K562 (cell line): ENCODE measurements at regions not wholly inside any gene's neighbourhood (a gene's known extent, or its start where the extent isn't known, plus 50 kb on each side); places are given as distances from the start of the nearest gene placed in this dataset.

ENCODE experiments used
- BCLAF1 ChIP-seq, 2 experiments: fragments of 450-650 bp in 1 of 2; IDR thresholded peaks; 2 replicates each; pipeline ENCODE4 v1.6.1; 2011 to 2017; ENCODE audit warnings: low read depth in 2 of 2, antibody characterized with exemption in 1 of 2, borderline replicate concordance in 1 of 2, low read length in 1 of 2, mild to moderate bottlenecking in 1 of 2, mixed read lengths in 1 of 2; ENCODE audit not compliant: control insufficient read depth in 1 of 2
- CREB1 ChIP-seq, 2 experiments: sonication (generic) in 1 of 2; formaldehyde crosslinking in 1 of 2; IDR thresholded peaks; 2 replicates each; pipeline versions ENCODE4 v1.6.1 to v1.8.0; 2012 to 2022; ENCODE audit warnings: inconsistent platforms in 1 of 2, mild to moderate bottlenecking in 1 of 2, missing genetic modification reagents in 1 of 2, moderate library complexity in 1 of 2
- POLR2A ChIP-seq: fragments of 450-650 bp; conservative IDR thresholded peaks from 2 replicates; pipeline ENCODE4 v1.6.1; 2016
- ZNF12 ChIP-seq: sonication (generic); formaldehyde crosslinking; IDR thresholded peaks from 2 replicates; pipeline ENCODE4 v1.4.0; 2020; ENCODE audit warnings: mild to moderate bottlenecking, missing genetic modification reagents

DNA sequence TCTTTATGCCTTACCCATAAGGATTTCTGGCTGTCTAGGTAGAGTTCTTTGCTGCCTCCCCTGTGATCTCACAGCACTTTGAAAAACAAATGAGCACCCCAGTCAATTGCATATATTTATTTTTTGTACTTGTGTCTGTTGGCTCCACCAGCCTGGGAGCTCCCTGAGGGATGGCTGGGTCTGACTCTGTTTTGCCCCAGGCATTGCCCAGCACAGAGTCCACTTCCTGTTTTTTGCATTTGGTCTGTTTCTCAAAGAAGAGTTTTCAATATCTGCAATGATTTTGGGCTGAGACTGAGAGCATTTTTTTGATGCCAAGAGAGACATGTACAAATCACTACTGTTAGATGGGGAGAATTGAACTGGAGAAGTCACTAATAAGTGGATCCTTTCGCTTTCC is 125.0 kb downstream of the FOXD2 start:
- TF ChIP-seq CREB1 (IDR thresholded peaks at IDR 0.05) (no peak), CREB1 (CRISPR knock-in tag; IDR thresholded peaks at IDR 0.05) (no peak), ZNF12 (CRISPR knock-in tag) (no peak), POLR2A (no peak), BCLAF1 (IDR thresholded peaks at IDR 0.05; ENCODE audit: borderline replicate concordance in 1 of 2, control insufficient read depth in 1 of 2, low read depth in 2 of 2, low read length in 1 of 2) (no peak)
